GM23248 (cell line): ENCODE measurements at regions not wholly inside any gene's neighbourhood (a gene's known extent, or its start where the extent isn't known, plus 50 kb on each side); places are given as distances from the start of the nearest gene placed in this dataset.
"Not testable (repeated sequence)": the region's sequence is repeated elsewhere in the genome, so short reads cannot be mapped to it uniquely, and the experiment has no call there.

Source experiments
- DNase-seq: peaks from one replicate; pipeline ENCODE4 v3.0.0-alpha.2; 2015
- H2AFZ ChIP-seq: fragments of 200-600 bp; sonication (generic); 2 replicates; pipeline ENCODE4 v1.6.1; 2016; ENCODE audit warnings: antibody characterized with exemption
- H3F3A ChIP-seq: fragments of 200-600 bp; sonication (generic); 2 replicates; pipeline ENCODE4 v1.6.1; 2016; ENCODE audit warnings: mild to moderate bottlenecking, antibody characterized with exemption, mixed run types; ENCODE audit not compliant: insufficient read depth
- H3K27ac ChIP-seq: fragments of 200-600 bp; sonication (generic); 2 replicates; pipeline ENCODE4 v1.5.1; 2016; ENCODE audit warnings: mild to moderate bottlenecking
- H3K27me3 ChIP-seq: fragments of 200-600 bp; sonication (generic); replicated peaks from 2 replicates; pipeline ENCODE4 v1.6.1; 2016; ENCODE audit warnings: mild to moderate bottlenecking; ENCODE audit not compliant: insufficient read depth
- H3K36me3 ChIP-seq: fragments of 200-600 bp; sonication (generic); 2 replicates; pipeline ENCODE4 v1.6.1; 2016; ENCODE audit warnings: low read depth, mild to moderate bottlenecking
- H3K4me1 ChIP-seq: fragments of 200-600 bp; sonication (generic); 2 replicates; pipeline ENCODE4 v1.6.1; 2016; ENCODE audit warnings: mild to moderate bottlenecking; ENCODE audit not compliant: insufficient read depth
- H3K4me2 ChIP-seq: fragments of 200-600 bp; sonication (generic); one replicate; pipeline ENCODE4 v1.6.1; 2016; ENCODE audit warnings: mild to moderate bottlenecking; ENCODE audit not compliant: unreplicated experiment
- H3K4me3 ChIP-seq: fragments of 200-600 bp; sonication (generic); 2 replicates; pipeline ENCODE4 v1.5.1; 2016; ENCODE audit warnings: mild to moderate bottlenecking
- H3K79me2 ChIP-seq: fragments of 200-600 bp; sonication (generic); 2 replicates; pipeline ENCODE4 v1.6.1; 2016; ENCODE audit warnings: mild to moderate bottlenecking; ENCODE audit not compliant: insufficient read depth
- H3K9ac ChIP-seq: fragments of 200-600 bp; sonication (generic); 2 replicates; pipeline ENCODE4 v1.6.1; 2016; ENCODE audit warnings: mild to moderate bottlenecking
- H3K9me2 ChIP-seq: fragments of 200-600 bp; sonication (generic); 2 replicates; pipeline ENCODE4 v1.6.1; 2016; ENCODE audit warnings: mixed run types, mild to moderate bottlenecking, moderate library complexity; ENCODE audit not compliant: insufficient read depth
- H3K9me3 ChIP-seq: fragments of 200-600 bp; sonication (generic); one replicate; pipeline ENCODE4 v1.6.1; 2017; ENCODE audit warnings: low read depth
- H4K20me1 ChIP-seq: fragments of 200-600 bp; sonication (generic); 2 replicates; pipeline ENCODE4 v1.6.0; 2016; ENCODE audit not compliant: insufficient read depth
- EZH2 ChIP-seq: fragments of 200-600 bp; sonication (generic); IDR thresholded peaks from 2 replicates; pipeline ENCODE4 v1.6.1; 2018; ENCODE audit warnings: antibody characterized with exemption, mild to moderate bottlenecking; ENCODE audit not compliant: insufficient read depth, poor library complexity, severe bottlenecking
- EZH2phosphoT487 ChIP-seq: fragments of 200-600 bp; sonication (generic); IDR thresholded peaks from 2 replicates; pipeline ENCODE4 v1.6.1; 2018; ENCODE audit warnings: antibody characterized with exemption, moderate library complexity, mild to moderate bottlenecking, low read depth; ENCODE audit not compliant: insufficient read depth
- WGBS, 2 experiments: methylation state at CpG; one replicate each; pipeline ENCODE4 v1.1.6; 2015 to 2017; ENCODE audit warnings: low lambda C conversion rate in 2 of 2, low coverage in 1 of 2; ENCODE audit errors: missing lambda C conversion rate in 2 of 2; 5-methylcytosine and 5-hydroxymethylcytosine counted together
- in situ Hi-C: fragments of 300-500 bp; cut with MboI; formaldehyde crosslinking; loops from 2 replicates; pipeline ENCODE4 v1.15.0; 2020

- in situ Hi-C loops = no loop called here
- Histone ChIP-seq H3K36me3 (no peaks in the 10 kb centered on the region), H3K9ac (no peak overlapping the region), H3K27ac (no peak overlapping the region), H3K79me2 (no peaks in the 10 kb centered on the region), H3K4me2 (no peak overlapping the region), H3K9me2 (no peaks in the 10 kb centered on the region), H4K20me1 (no peaks in the 10 kb centered on the region), H2AFZ (no peak overlapping the region), H3K27me3 (no peaks in the 10 kb centered on the region), H3K9me3 (no peaks in the 10 kb centered on the region), H3F3A (no peaks in the 10 kb centered on the region), H3K4me3 (no peak overlapping the region), H3K4me1 (no peaks in the 10 kb centered on the region)
- WGBS, 2 experiments = 12 to 17% methylated on average over 4 of the region's 4 CpGs
- TF ChIP-seq EZH2 = no peak
- no peak for TF ChIP-seq EZH2phosphoT487
- DNase-seq = peak; percentile 24
Measured at GRCh38 chr17:33949100-33949499, 306.0 kb upstream of the CCL2 start.

- H3K36me3 ChIP-seq = no peaks in the 10 kb centered on the region
- DNase-seq = no peak
- in situ Hi-C loops = no loop called here
- H2AFZ ChIP-seq = no peak overlapping the region
- H3K9ac ChIP-seq = no peak overlapping the region
- no peaks in the 10 kb centered on the region for H3K9me3 ChIP-seq
- no peak overlapping the region for H3K4me3 ChIP-seq
- H3K27me3 ChIP-seq = no peaks in the 10 kb centered on the region
- no peaks in the 10 kb centered on the region for H3K4me1 ChIP-seq
- TF ChIP-seq EZH2phosphoT487 = no peak
- TF ChIP-seq EZH2 = no peak
- H4K20me1 ChIP-seq = no peaks in the 10 kb centered on the region
- 49 to 55% methylated on average over 6 of the region's 6 CpGs for WGBS, 2 experiments
- H3F3A ChIP-seq = no peaks in the 10 kb centered on the region
- H3K9me2 ChIP-seq = no peaks in the 10 kb centered on the region
- H3K27ac ChIP-seq = no peak overlapping the region
- no peak overlapping the region for H3K4me2 ChIP-seq
- H3K79me2 ChIP-seq = no peaks in the 10 kb centered on the region
Measured at GRCh38 chr17:33950061-33950460, 305.0 kb upstream of the CCL2 start.

GRCh38 chr17:33952425-33952824, 302.7 kb upstream of the CCL2 start:
- Histone ChIP-seq H3K9ac (no peak overlapping the region), H3K36me3 (no peaks in the 10 kb centered on the region), H3K27ac (no peak overlapping the region), H3K79me2 (no peaks in the 10 kb centered on the region), H3K9me3 (no peaks in the 10 kb centered on the region), H3K4me2 (no peak overlapping the region), H4K20me1 (no peaks in the 10 kb centered on the region), H3F3A (no peaks in the 10 kb centered on the region), H3K9me2 (no peaks in the 10 kb centered on the region), H3K4me3 (no peak overlapping the region), H2AFZ (no peak overlapping the region), H3K27me3 (no peaks in the 10 kb centered on the region), H3K4me1 (no peaks in the 10 kb centered on the region)
- in situ Hi-C loops = no loop called here
- no peak for TF ChIP-seq EZH2
- no peak for TF ChIP-seq EZH2phosphoT487
- 4 to 5% methylated on average over 1 of the region's 1 CpG for WGBS, 2 experiments
- no peak for DNase-seq

GRCh38 chr17:33954597-33954996, 300.5 kb upstream of the CCL2 start:
- H2AFZ ChIP-seq = no peak overlapping the region
- no peaks in the 10 kb centered on the region for H3K9me2 ChIP-seq
- no peaks in the 10 kb centered on the region for H3K4me1 ChIP-seq
- H3F3A ChIP-seq = no peaks in the 10 kb centered on the region
- no peaks in the 10 kb centered on the region for H4K20me1 ChIP-seq
- H3K9me3 ChIP-seq = no peaks in the 10 kb centered on the region
- no peak overlapping the region for H3K27ac ChIP-seq
- H3K4me3 ChIP-seq = no peak overlapping the region
- DNase-seq = no peak
- in situ Hi-C loops = no loop called here
- H3K4me2 ChIP-seq = no peak overlapping the region
- H3K36me3 ChIP-seq = no peaks in the 10 kb centered on the region
- 34 to 43% methylated on average over 3 of the region's 3 CpGs for WGBS, 2 experiments
- H3K9ac ChIP-seq = no peak overlapping the region
- no peaks in the 10 kb centered on the region for H3K79me2 ChIP-seq
- H3K27me3 ChIP-seq = no peaks in the 10 kb centered on the region
- TF ChIP-seq EZH2phosphoT487 (no peak), EZH2 (no peak)

- H3F3A ChIP-seq = no peaks in the 10 kb centered on the region
- H3K27ac ChIP-seq = no peak overlapping the region
- no peak overlapping the region for H2AFZ ChIP-seq
- H3K4me2 ChIP-seq = no peak overlapping the region
- no peaks in the 10 kb centered on the region for H3K27me3 ChIP-seq
- WGBS, 2 experiments = 0 to 7% methylated on average over 2 of the region's 2 CpGs
- no peaks in the 10 kb centered on the region for H3K79me2 ChIP-seq
- H3K9me3 ChIP-seq = no peaks in the 10 kb centered on the region
- H3K9me2 ChIP-seq = no peaks in the 10 kb centered on the region
- H3K4me1 ChIP-seq = no peaks in the 10 kb centered on the region
- H3K4me3 ChIP-seq = no peak overlapping the region
- H4K20me1 ChIP-seq = no peaks in the 10 kb centered on the region
- no peaks in the 10 kb centered on the region for H3K36me3 ChIP-seq
- in situ Hi-C loops = no loop called here
- no peak for DNase-seq
- TF ChIP-seq EZH2phosphoT487 = no peak
- TF ChIP-seq EZH2 = no peak
- H3K9ac ChIP-seq = no peak overlapping the region
Measured at GRCh38 chr17:33955461-33955860, 299.6 kb upstream of the CCL2 start.

- in situ Hi-C loops, H3K9me2 ChIP-seq, H3K4me1 ChIP-seq, H3K79me2 ChIP-seq, H3K27me3 ChIP-seq, H4K20me1 ChIP-seq, H3K27ac ChIP-seq, H3K4me2 ChIP-seq, H3K9me3 ChIP-seq, DNase-seq, H3F3A ChIP-seq, H2AFZ ChIP-seq, H3K36me3 ChIP-seq, H3K9ac ChIP-seq, H3K4me3 ChIP-seq: not testable (repeated sequence)
Measured at GRCh38 chr17:33959098-33959497, 296.0 kb upstream of the CCL2 start.
